MCF 10A (cell line): ENCODE measurements at regions not wholly inside any gene's neighbourhood (a gene's known extent, or its start where the extent isn't known, plus 50 kb on each side); places are given as distances from the start of the nearest gene placed in this dataset.

Source experiments
- BruUV-seq: library from RNA; stranded (reverse); fragments of 400-500 nt; replicated peaks from 2 replicates; lab custom pipeline; 2021; lab: Mats Ljungman, UMichigan
- CTCF ChIA-PET: fragments of 300-600 bp; sonication (Branson Sonifier 250); formaldehyde crosslinking; extraction: SDS; loops from one replicate; lab custom pipeline; 2021; ENCODE audit warnings: antibody characterized with exemption, inconsistent platforms; lab: Yijun Ruan, JAX
- POLR2A ChIA-PET: fragments of 300-600, 350-650 bp; sonication (Branson Sonifier 250); formaldehyde crosslinking; extraction: SDS; loops from one replicate; lab custom pipeline; 2020; ENCODE audit warnings: antibody characterized with exemption, inconsistent platforms; lab: Yijun Ruan, JAX
- DNase-seq: peaks from one replicate; pipeline ENCODE4 v3.0.0-alpha.2; 2018; ENCODE audit not compliant: unreplicated experiment
- H3K27ac Mint-ChIP-seq: one replicate; pipeline ENCODE4 v1.8.0; 2022; ENCODE audit warnings: mild to moderate bottlenecking, low read depth, mixed read lengths; ENCODE audit not compliant: unreplicated experiment
- H3K27me3 Mint-ChIP-seq: one replicate; pipeline ENCODE4 v1.8.0; 2022; ENCODE audit warnings: mixed read lengths; ENCODE audit not compliant: insufficient read depth, unreplicated experiment
- H3K36me3 Mint-ChIP-seq: one replicate; pipeline ENCODE4 v1.8.0; 2022; ENCODE audit warnings: mild to moderate bottlenecking, moderate library complexity, mixed read lengths; ENCODE audit not compliant: insufficient read depth, unreplicated experiment
- H3K4me1 Mint-ChIP-seq: one replicate; pipeline ENCODE4 v1.8.0; 2022; ENCODE audit warnings: mixed read lengths; ENCODE audit not compliant: insufficient read depth, unreplicated experiment
- H3K4me3 Mint-ChIP-seq: one replicate; pipeline ENCODE4 v1.8.0; 2022; ENCODE audit warnings: mild to moderate bottlenecking, moderate library complexity, mixed read lengths; ENCODE audit not compliant: unreplicated experiment
- H3K9me3 Mint-ChIP-seq: one replicate; pipeline ENCODE4 v1.8.0; 2022; ENCODE audit warnings: mixed read lengths; ENCODE audit not compliant: unreplicated experiment
- intact Hi-C: fragments of 100-400 bp; cut with micrococcal nuclease; formaldehyde crosslinking; loops from 2 replicates; pipeline ENCODE4 v1.14.1; 2022
- TF ChIP-seq, protein P1 (sequence below): fragments of 200-600 bp; IDR thresholded peaks from one replicate; pipeline ENCODE4 v1.8.0; 2022; ENCODE audit warnings: antibody characterized with exemption, mild to moderate bottlenecking; ENCODE audit not compliant: unreplicated experiment

DNA sequence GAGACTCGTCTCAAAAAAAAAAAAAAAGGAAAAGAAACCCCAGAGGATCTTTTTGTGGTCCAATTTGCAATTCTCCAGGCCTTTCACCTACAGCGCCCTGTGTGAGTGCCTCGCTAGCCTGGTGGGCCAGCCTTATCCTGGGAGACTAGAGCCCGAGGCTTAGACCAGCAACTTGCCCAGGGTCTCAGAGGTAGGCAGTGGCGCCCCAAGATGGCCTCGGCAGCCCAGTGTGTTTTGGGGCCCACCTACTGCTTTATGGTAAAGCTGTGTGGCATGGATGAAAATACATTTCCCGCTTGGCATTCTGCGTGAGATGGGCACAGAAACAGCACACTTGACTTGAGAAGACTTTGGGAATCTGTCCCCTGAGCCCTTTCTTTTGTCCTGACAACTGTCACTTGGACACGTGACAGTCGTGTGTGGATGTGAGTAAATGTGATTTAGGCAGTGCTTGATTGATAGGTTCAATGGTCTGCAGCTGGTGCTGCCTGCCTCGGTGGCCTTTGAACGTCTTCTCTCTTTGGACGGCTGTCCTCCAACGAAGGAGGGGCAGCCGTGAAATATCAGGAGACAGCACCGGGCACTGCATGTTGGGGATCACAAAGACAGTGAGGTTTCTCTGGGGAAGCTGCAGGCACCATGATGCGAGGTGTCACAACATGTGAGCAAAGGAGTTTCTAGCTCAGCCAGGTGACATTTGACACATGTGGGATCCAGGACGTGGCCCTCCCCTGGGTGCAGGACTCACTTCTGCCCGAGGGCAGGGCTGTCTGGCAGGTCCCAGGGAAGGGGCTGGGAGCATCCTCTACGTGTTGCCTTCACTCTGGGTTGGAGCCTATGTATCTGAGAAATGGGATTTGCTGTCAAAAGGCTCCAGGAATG, 209.5 kb upstream of the TWIST2 start:
- H3K36me3 Mint-ChIP-seq: no peaks in the 10 kb centered on the region

DNA sequence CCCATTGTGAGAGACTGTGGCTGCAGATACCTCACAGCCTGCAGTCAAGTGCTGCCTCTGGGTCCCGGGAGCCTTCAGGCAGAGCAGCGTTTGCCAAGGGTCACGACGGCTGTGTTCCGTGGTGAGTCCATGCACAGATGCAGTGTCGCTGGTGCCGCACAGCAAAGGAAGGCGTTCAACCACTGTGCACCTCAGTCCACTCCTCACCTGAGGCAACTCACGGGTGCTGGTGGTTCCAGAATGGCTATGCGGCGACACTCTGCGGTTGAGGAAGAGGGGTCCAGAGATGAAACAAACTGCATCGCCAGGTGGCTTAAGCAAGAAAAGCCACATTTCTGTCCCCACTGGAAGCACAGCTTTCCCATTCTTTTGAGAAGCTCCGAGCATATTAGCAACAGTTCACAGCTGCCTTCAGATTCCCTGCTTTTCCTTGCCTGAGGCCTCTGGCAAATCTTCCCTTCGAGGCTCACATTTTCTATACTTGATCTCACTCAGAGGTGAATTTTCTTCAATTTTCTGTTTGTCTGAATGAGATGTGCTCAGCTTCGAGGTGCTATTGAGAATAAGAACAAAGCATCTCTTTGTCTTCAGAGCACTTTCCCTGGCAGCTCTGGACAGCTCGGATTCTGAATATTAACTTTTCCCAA, 208.8 kb upstream of the TWIST2 start:
- intact Hi-C loops: no loop called here
- H3K9me3 Mint-ChIP-seq: no peaks in the 10 kb centered on the region
- H3K4me3 Mint-ChIP-seq: no peak overlapping the region
- no peak for DNase-seq
- TF ChIP-seq, protein P1, sequence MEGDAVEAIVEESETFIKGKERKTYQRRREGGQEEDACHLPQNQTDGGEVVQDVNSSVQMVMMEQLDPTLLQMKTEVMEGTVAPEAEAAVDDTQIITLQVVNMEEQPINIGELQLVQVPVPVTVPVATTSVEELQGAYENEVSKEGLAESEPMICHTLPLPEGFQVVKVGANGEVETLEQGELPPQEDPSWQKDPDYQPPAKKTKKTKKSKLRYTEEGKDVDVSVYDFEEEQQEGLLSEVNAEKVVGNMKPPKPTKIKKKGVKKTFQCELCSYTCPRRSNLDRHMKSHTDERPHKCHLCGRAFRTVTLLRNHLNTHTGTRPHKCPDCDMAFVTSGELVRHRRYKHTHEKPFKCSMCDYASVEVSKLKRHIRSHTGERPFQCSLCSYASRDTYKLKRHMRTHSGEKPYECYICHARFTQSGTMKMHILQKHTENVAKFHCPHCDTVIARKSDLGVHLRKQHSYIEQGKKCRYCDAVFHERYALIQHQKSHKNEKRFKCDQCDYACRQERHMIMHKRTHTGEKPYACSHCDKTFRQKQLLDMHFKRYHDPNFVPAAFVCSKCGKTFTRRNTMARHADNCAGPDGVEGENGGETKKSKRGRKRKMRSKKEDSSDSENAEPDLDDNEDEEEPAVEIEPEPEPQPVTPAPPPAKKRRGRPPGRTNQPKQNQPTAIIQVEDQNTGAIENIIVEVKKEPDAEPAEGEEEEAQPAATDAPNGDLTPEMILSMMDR: no peak
- H3K27ac Mint-ChIP-seq: no peak overlapping the region
- no peaks in the 10 kb centered on the region for H3K27me3 Mint-ChIP-seq
- POLR2A ChIA-PET: interaction anchor here (0.6 to 0.8 kb wide), 3 partner anchors 20 to 209 kb away, joined by 3 read pairs; partner anchors contain the start of gene TWIST2
- no TSS peak for BruUV-seq
- peaks cover 6% of the 10 kb centered on the region for H3K4me1 Mint-ChIP-seq
- H3K36me3 Mint-ChIP-seq: no peaks in the 10 kb centered on the region
- CTCF ChIA-PET: interaction anchor here (0.7 kb wide), 1 partner anchor 9 kb away, joined by 3 read pairs; no protein-coding TSS in a partner anchor

More for the DNA sequence above, 209.5 kb upstream of the TWIST2 start:
- TF ChIP-seq, protein P1: no peak
- no peaks in the 10 kb centered on the region for H3K9me3 Mint-ChIP-seq
- no peaks in the 10 kb centered on the region for H3K4me1 Mint-ChIP-seq
- no TSS peak for BruUV-seq
- intact Hi-C loops: no loop called here
- H3K27me3 Mint-ChIP-seq: no peaks in the 10 kb centered on the region
- no peak for DNase-seq
- ChIA-PET POLR2A (interaction anchor here (1.4 kb wide), 1 partner anchor 37 kb away, joined by 4 read pairs; no protein-coding TSS in a partner anchor), CTCF (interaction anchor here (0.7 kb wide), 1 partner anchor 8 kb away, joined by 3 read pairs; no protein-coding TSS in a partner anchor)
- H3K4me3 Mint-ChIP-seq: no peak overlapping the region
- no peak overlapping the region for H3K27ac Mint-ChIP-seq

DNA sequence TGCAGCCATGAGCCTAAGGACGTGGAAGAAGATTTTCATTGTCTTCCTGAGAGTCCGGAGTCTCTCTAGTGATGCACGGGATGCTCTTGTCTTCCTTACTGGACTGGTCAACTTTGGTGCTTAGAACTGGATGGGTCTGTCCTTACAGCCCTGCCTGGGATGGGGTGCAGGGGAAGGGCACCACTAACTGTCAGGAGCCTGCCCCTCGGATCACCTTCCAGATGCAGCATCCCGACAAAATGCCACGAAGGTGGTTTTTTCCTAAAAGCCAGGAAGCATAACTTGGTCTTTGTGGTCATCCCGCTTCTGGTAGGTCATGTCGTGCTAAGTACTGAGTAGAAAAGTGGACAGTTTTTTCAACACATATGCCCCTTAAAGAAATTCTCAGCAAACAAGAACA, 207.4 kb upstream of the TWIST2 start:
- Mint-ChIP-seq H3K27ac (no peak overlapping the region), H3K4me1 (peaks cover 15% of the 10 kb centered on the region), H3K9me3 (no peaks in the 10 kb centered on the region), H3K27me3 (no peaks in the 10 kb centered on the region), H3K4me3 (no peak overlapping the region), H3K36me3 (no peaks in the 10 kb centered on the region)
- TF ChIP-seq, protein P1: no peak
- intact Hi-C loops: no loop called here
- no peak for DNase-seq
- CTCF ChIA-PET: no interaction called here
- no TSS peak for BruUV-seq
- POLR2A ChIA-PET: no interaction called here

GRCh38 chr2:238642973-238643372, 204.9 kb upstream of the TWIST2 start:
- Mint-ChIP-seq H3K4me1 (peaks cover 23% of the 10 kb centered on the region), H3K4me3 (no peak overlapping the region), H3K27me3 (no peaks in the 10 kb centered on the region), H3K36me3 (no peaks in the 10 kb centered on the region), H3K27ac (no peak overlapping the region), H3K9me3 (no peaks in the 10 kb centered on the region)
- intact Hi-C loops: no loop called here
- no peak for DNase-seq
- TF ChIP-seq, protein P1: no peak
- ChIA-PET POLR2A (interaction anchor here (1.1 kb wide), 1 partner anchor 46 kb away, joined by 3 read pairs; no protein-coding TSS in a partner anchor), CTCF (interaction anchor here (0.6 kb wide), 1 partner anchor 10 kb away, joined by 3 read pairs; no protein-coding TSS in a partner anchor)
- no TSS peak for BruUV-seq
